ENCODE measurements at regions not wholly inside any gene's neighbourhood (a gene's known extent, or its start where the extent isn't known, plus 50 kb on each side); places are given as distances from the start of the nearest gene placed in this dataset.

GRCh38 chr7:11931307-11931706 is 99.3 kb upstream of the THSD7A start:
- Histone ChIP-seq H3F3A (ENCODE audit: control insufficient read depth, insufficient read depth) (no peaks in the 10 kb centered on the region), H3K27ac (ENCODE audit: low read depth, low read length) (no peak overlapping the region), H3K9me2 (replicated peaks; ENCODE audit: control insufficient read depth, low read length) (no peaks in the 10 kb centered on the region), H3K27me3 (ENCODE audit: control insufficient read depth, low read length) (no peaks in the 10 kb centered on the region), H3K4me1 (ENCODE audit: control insufficient read depth, low read length) (no peaks in the 10 kb centered on the region), H3K36me3 (ENCODE audit: control insufficient read depth, low read length) (no peaks in the 10 kb centered on the region), H3K9me3 (ENCODE audit: control insufficient read depth, insufficient read depth, low read length) (no peaks in the 10 kb centered on the region), H3K79me2 (ENCODE audit: control insufficient read depth, low read length) (no peaks in the 10 kb centered on the region), H3K4me2 (ENCODE audit: low read length) (no peak overlapping the region), H4K20me1 (ENCODE audit: control insufficient read depth, insufficient read depth, low read depth, low read length) (no peaks in the 10 kb centered on the region), H3K4me3 (ENCODE audit: low read length) (no peak overlapping the region)
- TF ChIP-seq CTCF (IDR thresholded peaks at IDR 0.05; ENCODE audit: low read depth, low read length, poor library complexity, severe bottlenecking): no peak
- no peak for TF ChIP-seq EZH2phosphoT487 (IDR thresholded peaks at IDR 0.05; ENCODE audit: borderline replicate concordance, low read length)

GRCh38 chr7:11934796-11935195 is 102.8 kb upstream of the THSD7A start:
- H3K36me3 ChIP-seq (ENCODE audit: control insufficient read depth, low read length): no peaks in the 10 kb centered on the region
- H3K4me3 ChIP-seq (ENCODE audit: low read length): no peak overlapping the region
- H3K4me2 ChIP-seq (ENCODE audit: low read length): no peak overlapping the region
- H3K79me2 ChIP-seq (ENCODE audit: control insufficient read depth, low read length): no peaks in the 10 kb centered on the region
- H3K27ac ChIP-seq (ENCODE audit: low read depth, low read length): no peak overlapping the region
- no peaks in the 10 kb centered on the region for H3K9me2 ChIP-seq (replicated peaks; ENCODE audit: control insufficient read depth, low read length)
- TF ChIP-seq EZH2phosphoT487 (IDR thresholded peaks at IDR 0.05; ENCODE audit: borderline replicate concordance, low read length): no peak
- no peak for TF ChIP-seq CTCF (IDR thresholded peaks at IDR 0.05; ENCODE audit: low read depth, low read length, poor library complexity, severe bottlenecking)
- H3K4me1 ChIP-seq (ENCODE audit: control insufficient read depth, low read length): no peaks in the 10 kb centered on the region
- H4K20me1 ChIP-seq (ENCODE audit: control insufficient read depth, insufficient read depth, low read depth, low read length): no peaks in the 10 kb centered on the region
- no peaks in the 10 kb centered on the region for H3F3A ChIP-seq (ENCODE audit: control insufficient read depth, insufficient read depth)
- no peaks in the 10 kb centered on the region for H3K27me3 ChIP-seq (ENCODE audit: control insufficient read depth, low read length)
- no peaks in the 10 kb centered on the region for H3K9me3 ChIP-seq (ENCODE audit: control insufficient read depth, insufficient read depth, low read length)

GRCh38 chr7:11935905-11936304 is 103.9 kb upstream of the THSD7A start:
- no peak overlapping the region for H3K27ac ChIP-seq (ENCODE audit: low read depth, low read length)
- TF ChIP-seq EZH2phosphoT487 (IDR thresholded peaks at IDR 0.05; ENCODE audit: borderline replicate concordance, low read length) (no peak), CTCF (IDR thresholded peaks at IDR 0.05; ENCODE audit: low read depth, low read length, poor library complexity, severe bottlenecking) (no peak)
- no peak overlapping the region for H3K4me3 ChIP-seq (ENCODE audit: low read length)
- no peaks in the 10 kb centered on the region for H3K4me1 ChIP-seq (ENCODE audit: control insufficient read depth, low read length)
- no peak overlapping the region for H3K4me2 ChIP-seq (ENCODE audit: low read length)
- H4K20me1 ChIP-seq (ENCODE audit: control insufficient read depth, insufficient read depth, low read depth, low read length): no peaks in the 10 kb centered on the region
- no peaks in the 10 kb centered on the region for H3F3A ChIP-seq (ENCODE audit: control insufficient read depth, insufficient read depth)
- no peaks in the 10 kb centered on the region for H3K27me3 ChIP-seq (ENCODE audit: control insufficient read depth, low read length)
- H3K36me3 ChIP-seq (ENCODE audit: control insufficient read depth, low read length): no peaks in the 10 kb centered on the region
- no peaks in the 10 kb centered on the region for H3K9me3 ChIP-seq (ENCODE audit: control insufficient read depth, insufficient read depth, low read length)
- H3K79me2 ChIP-seq (ENCODE audit: control insufficient read depth, low read length): no peaks in the 10 kb centered on the region
- no peaks in the 10 kb centered on the region for H3K9me2 ChIP-seq (replicated peaks; ENCODE audit: control insufficient read depth, low read length)

GRCh38 chr7:11946794-11947193 is 114.8 kb upstream of the THSD7A start:
- Histone ChIP-seq H4K20me1 (ENCODE audit: control insufficient read depth, insufficient read depth, low read depth, low read length) (no peaks in the 10 kb centered on the region), H3K9me2 (replicated peaks; ENCODE audit: control insufficient read depth, low read length) (no peaks in the 10 kb centered on the region), H3K79me2 (ENCODE audit: control insufficient read depth, low read length) (no peaks in the 10 kb centered on the region), H3K9me3 (ENCODE audit: control insufficient read depth, insufficient read depth, low read length) (peaks cover 5% of the 10 kb centered on the region; the same call in 1 of the 2 replicates), H3K4me2 (ENCODE audit: low read length) (no peak overlapping the region), H3K27ac (ENCODE audit: low read depth, low read length) (no peak overlapping the region), H3K27me3 (ENCODE audit: control insufficient read depth, low read length) (no peaks in the 10 kb centered on the region), H3F3A (ENCODE audit: control insufficient read depth, insufficient read depth) (no peaks in the 10 kb centered on the region), H3K4me3 (ENCODE audit: low read length) (no peak overlapping the region), H3K4me1 (ENCODE audit: control insufficient read depth, low read length) (no peaks in the 10 kb centered on the region), H3K36me3 (ENCODE audit: control insufficient read depth, low read length) (no peaks in the 10 kb centered on the region)
- TF ChIP-seq CTCF (IDR thresholded peaks at IDR 0.05; ENCODE audit: low read depth, low read length, poor library complexity, severe bottlenecking) (no peak), EZH2phosphoT487 (IDR thresholded peaks at IDR 0.05; ENCODE audit: borderline replicate concordance, low read length) (no peak)
